GM18867 (cell line): ENCODE measurements at regions not wholly inside any gene's neighbourhood (a gene's known extent, or its start where the extent isn't known, plus 50 kb on each side); places are given as distances from the start of the nearest gene placed in this dataset.
"Not testable (repeated sequence)": the region's sequence is repeated elsewhere in the genome, so short reads cannot be mapped to it uniquely, and the experiment has no call there.

Source experiments
- ATAC-seq: cut with Tn5 transposase; IDR thresholded peaks from one replicate; pipeline ENCODE4 v1.9.1; 2021; ENCODE audit warnings: mild to moderate bottlenecking, moderate library complexity; ENCODE audit not compliant: unreplicated experiment

- no peak for ATAC-seq
Measured at GRCh38 chr2:129011466-129012061, 692.9 kb upstream of the HS6ST1 start.

DNA sequence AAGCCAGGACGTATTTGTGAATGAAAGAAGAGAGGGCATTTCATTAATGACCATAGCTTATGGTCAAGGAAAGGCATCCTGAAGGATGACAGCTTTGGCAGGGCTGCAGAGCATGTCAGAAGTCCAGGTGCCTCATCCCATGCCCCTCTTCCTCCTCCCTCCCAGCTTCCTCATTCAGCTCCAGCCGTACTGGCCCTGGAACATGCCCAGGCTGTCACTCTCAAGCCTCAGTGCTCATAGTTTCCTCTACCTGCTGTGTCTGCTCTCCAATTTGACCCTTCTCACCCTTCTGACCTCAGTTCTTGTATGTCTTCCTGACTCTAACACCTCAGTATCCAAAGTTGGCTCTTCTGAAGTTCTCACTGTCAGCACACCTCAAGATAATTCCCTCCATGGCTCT is 695.8 kb upstream of the HS6ST1 start:
- ATAC-seq: no peak

DNA sequence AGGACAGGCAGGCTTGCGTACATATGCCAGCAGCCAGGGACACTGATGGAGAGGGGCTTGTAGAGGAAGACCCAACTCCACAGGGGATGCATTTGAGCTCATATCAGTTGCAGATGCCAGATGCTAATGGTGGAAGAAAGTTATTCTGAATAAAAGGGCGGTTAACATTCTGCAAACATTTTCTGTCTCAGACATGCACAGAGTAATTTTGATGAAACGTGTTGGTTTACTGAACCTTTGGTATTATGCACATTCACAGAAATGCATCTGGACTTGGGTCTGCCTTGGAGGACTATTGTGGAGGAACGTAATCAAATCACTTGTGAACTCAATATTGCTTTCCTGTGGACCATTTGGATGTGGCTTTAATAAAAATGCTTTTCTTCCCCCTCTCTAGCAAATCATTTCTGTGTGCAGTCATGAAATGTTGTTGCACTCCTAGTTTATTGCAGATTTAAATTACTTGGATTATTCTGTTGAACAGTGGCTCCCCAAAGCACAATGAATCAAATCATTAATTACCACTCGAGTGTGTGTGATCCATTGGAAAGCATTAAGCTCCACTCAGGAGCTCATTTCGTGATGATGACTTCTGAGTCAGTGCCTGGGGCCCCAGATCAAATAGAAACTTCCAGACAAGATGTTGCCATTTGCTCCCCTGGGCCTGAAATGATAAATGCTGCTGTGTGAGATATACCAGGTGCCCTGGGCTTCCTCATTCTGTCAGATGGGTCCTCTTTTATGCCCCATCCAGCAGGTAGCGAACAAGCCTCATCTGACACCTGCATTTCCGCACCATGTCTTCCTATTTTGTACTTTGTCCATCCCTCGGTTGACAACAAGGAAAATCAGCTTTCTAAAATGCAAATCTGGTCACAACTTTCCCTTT is 697.0 kb upstream of the HS6ST1 start:
- ATAC-seq: no peak

GRCh38 chr2:129016972-129017371 is 698.3 kb upstream of the HS6ST1 start:
- no peak for ATAC-seq

DNA sequence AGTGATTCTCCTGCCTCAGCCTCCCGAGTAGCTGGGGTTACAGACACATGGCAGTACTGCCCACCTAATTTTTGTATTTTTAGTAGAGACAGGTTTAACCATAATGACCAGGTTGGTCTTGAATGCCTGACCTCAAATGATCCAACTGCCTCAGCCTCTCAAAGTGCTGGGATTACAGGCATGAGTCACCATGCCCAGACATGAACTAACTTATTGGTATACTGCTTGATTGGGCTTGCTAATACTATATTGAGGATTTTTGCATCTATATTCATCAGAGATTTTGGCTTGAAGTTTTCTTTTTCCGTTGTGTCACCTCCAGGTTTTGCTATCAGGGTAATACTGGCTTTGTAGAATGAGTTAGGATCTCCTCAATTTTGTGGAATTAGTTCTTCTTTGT is 706.1 kb upstream of the HS6ST1 start:
- no peak for ATAC-seq

- ATAC-seq: no peak
Measured at GRCh38 chr2:129035992-129036391, 717.3 kb upstream of the HS6ST1 start.

DNA sequence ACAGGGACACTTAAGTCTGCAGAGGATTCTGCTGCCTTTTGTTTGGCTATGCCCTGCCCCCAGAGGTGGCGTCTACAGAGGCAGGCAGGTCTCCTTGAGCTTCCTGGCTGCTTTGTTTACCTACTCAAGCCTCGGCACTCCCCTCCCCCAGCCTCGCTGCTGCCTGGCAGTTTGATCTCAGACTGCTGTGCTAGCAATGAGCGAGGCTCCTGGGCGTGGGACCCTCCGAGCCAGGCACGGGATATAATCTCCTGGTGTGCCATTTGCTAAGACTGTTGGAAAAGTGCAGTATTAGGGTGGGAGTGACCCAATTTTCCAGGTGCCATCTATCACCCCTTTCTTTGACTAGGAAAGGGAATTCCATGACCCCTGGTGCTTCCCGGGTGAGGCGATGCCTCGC is 725.0 kb upstream of the HS6ST1 start:
- not testable (repeated sequence) for ATAC-seq

GRCh38 chr2:129046475-129046874 is 727.8 kb upstream of the HS6ST1 start:
- ATAC-seq: not testable (repeated sequence)

DNA sequence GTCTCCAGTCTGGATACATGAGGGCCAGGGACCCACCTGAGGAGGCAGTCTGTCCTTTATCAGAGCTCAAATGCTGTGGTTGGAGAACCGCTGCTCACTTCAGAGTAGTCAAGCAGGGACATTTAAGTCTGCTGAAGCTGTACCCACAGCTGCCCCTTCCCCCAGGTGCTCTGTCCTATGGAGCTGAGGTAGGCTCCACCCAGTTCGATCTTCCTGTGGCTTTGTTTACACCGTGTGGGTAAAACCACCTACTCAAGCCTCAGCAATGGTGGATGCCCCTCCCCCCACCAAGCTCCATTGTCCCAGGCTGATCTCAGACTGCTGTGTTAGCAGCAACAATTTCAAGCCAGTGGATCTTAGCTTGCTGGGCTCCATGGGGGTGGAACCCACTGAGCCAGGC is 731.4 kb upstream of the HS6ST1 start:
- no peak for ATAC-seq

- ATAC-seq: no peak
Measured at GRCh38 chr2:129055242-129055641, 736.6 kb upstream of the HS6ST1 start.

GRCh38 chr2:129055824-129056223 is 737.2 kb upstream of the HS6ST1 start:
- no peak for ATAC-seq

- ATAC-seq: no peak
Measured at GRCh38 chr2:129056309-129056958, 737.8 kb upstream of the HS6ST1 start.

DNA sequence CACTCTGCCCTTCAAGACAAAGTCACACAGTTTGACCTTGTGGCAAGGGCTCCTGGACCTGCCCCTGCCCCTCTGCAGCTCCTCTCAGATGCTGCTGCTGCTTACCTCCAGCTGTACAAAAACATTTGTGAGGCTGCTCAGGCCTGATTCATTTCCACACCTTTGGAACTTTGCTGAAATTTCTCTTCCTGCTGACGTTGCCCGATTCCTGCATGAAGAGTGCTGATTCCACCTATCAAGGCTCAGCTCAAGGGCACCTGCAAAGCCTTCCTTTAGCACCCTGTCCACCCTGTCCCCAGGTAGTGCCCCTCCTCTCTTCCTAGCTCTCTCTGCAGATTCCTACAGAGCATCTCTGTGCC is 738.3 kb upstream of the HS6ST1 start:
- no peak for ATAC-seq

GRCh38 chr2:129058981-129059380 is 740.3 kb upstream of the HS6ST1 start:
- ATAC-seq: no peak

DNA sequence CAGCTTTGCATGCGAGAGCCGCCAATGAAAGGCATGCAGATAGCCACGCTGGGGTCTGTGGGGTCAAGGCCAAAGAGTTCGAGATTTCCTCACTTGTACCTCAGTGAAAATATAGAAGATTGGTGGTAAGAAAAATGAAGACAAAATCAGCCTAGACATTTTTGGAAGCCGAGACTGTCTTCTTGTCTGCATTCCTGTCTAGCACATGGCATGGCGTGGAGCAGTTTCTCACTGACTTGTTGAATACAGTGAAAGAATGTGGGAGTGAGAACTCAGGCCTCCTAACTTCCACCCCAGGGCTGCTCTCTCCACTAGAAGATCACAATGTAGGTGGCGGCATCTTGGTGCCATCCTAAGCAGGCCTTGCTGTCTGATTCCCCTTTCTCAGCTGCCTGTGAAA is 740.8 kb upstream of the HS6ST1 start:
- no peak for ATAC-seq

DNA sequence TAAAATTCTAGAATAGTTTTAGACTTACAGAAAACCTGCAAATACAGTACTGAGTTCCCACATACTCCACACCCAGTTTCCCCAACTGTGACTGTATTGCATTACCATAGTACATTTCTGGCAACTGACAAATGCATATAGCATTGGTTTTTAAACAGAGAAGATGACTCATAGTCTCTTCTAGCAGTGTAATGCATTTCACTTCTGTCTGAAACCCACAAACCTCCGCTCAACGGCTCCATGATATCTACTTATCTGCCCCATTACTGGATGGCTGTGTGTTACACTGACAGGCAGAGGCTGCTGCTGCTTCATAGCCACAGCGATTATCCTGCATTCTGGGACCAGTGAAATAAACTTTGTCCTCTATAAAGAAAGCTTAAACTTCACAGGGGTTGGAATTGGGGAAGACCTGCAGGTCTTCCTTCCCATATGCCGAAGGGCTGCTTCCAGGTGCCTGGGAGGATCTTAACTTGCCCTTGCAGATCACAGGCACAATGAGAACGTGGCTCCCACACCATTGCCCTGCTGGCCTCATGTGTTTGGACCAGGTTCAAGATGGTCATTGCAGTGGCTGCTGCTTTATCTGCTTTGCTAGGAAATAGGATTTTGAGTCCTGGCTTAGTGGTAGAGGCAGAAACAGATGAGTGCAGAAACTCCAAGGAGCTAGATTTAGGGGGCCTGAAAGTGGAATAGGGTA is 742.6 kb upstream of the HS6ST1 start:
- ATAC-seq: peak; percentile 96

DNA sequence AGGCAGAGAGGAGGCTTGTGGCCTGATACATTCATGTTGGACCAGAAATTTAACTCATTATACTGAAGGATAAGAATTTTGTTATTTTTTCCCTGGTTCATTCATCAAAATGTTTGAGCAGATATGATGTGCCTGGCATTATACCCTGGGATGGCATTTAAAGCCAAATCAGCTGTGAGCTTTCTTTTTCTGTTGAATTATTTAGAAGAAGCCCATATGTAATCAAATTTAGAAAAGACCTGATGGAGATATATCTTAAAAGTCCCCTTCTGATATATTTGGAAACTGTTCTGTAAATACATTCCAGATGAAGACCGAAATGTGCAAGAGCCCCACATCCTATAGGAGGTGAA is 743.1 kb upstream of the HS6ST1 start:
- ATAC-seq: no peak

DNA sequence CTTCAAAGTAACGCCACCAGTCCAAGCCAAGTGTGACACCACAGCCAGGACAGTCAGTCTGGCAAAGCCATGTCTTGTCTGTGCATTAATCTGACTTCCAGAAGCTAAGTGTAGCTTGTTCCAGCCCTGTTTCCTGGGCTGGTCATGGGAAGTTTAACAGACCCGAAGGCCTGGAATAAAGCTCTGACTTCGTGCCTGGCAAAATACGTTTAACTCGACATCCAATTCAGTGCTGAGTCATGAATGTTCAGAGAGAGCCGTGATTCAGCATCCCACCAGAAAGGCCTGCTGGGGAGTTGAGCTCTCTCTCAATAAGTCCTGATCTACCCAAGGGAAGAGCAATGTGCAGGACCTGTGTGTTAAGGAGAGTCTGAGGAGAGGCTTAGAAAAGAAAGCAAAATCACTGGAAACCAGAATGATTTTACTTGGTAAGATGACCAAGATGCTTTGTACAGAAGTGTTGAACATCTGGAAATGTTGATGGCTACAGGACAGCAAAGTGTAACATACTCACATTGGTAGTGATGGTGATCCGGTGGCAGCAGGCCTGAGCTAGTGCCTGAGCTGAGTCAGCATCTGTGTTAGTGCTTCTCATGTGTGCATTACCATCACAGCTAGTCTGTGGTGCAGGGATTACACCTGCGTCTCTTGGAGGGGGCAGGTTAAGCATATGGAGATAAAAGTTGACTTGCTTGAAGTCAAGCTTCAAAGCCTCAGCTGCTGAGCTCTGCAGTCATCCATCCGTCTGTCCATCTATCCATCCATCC is 743.7 kb upstream of the HS6ST1 start:
- no peak for ATAC-seq

DNA sequence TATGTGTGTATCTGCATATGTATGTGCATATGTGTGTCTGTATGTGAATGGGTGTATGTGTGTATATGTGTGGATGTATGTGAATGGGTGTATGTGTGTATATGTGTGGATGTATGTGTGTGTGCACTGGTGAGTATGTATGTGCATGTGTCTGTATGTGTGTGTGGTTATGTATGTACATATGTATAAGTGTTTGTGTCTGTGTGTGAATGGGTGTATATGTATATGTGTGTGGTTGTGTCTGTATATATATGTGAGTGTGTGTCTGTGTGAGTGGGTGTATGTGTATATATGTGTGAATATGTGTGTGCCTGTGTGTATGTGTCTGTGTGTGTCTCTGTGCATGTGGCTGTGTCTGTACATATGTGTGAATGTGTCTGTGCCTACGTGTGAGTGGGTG is 748.4 kb upstream of the HS6ST1 start:
- no peak for ATAC-seq

DNA sequence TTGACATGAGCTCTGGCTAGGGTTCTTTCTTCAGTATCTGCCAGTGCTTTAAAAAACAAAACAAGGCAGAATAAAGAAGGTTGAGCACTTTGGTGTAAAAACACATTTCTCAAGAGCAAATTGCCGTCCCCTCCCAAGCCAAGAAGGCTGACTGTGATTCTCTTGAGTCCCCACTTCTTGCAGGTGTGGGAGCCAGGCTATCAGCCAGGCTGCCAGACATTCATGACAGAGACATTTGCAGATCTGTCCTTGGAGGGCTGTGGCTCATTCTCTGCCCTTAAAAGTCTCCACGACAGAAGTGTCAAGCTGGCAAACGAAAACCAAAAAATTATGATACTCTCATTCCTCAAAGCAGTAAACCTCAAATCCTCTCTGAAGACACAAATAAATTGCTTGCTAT is 749.3 kb upstream of the HS6ST1 start:
- ATAC-seq: no peak

DNA sequence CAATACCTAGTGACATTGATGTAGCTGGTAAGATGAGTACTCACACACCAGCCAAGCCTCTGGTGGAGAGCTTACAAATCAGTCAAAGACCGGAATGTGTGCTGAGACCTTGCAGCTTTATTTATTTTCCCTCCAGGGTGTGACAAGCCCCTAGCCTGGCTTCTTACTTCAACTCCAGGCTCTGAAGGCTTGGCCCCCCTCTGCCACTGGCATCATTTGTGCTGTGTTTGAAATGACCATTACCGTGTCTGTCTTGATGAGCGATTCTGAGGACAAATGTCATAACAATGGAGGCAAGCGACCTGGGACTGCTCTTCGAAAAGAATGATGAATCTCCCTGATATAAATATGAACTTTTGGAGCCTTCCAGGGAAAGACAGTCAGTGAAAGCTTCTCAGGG is 749.9 kb upstream of the HS6ST1 start:
- ATAC-seq: no peak
